ENCODE measurements at regions not wholly inside any gene's neighbourhood (a gene's known extent, or its start where the extent isn't known, plus 50 kb on each side); places are given as distances from the start of the nearest gene placed in this dataset.
"Not testable (repeated sequence)": the region's sequence is repeated elsewhere in the genome, so short reads cannot be mapped to it uniquely, and the experiment has no call there.

DNA sequence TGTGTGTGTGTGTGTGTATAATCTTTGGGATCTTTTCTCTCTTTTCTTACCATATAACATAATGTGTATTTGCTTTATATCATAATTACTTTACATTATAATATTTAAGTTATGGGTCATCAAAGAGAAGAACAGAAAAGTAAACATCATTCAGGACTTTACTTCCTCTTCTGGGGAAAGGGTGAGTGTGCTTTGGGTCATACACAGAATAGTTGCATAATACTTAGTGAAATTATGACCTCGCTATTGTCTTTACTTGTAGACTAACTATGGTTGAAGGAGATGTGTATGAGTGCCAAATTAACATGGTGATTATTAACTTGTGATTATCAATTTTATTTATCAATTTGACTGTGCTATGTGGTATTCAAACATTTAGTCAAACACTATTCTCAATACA, 1086.9 kb downstream of the DIPK2A start:
- TF ChIP-seq JUND (IDR thresholded peaks at IDR 0.05; ENCODE audit: low read depth) = no peak
- peak in 1 of 2 experiments; percentile 5 for DNase-seq (ENCODE audit: low read depth in 1 of 2, low spot score in 1 of 2)
- in situ Hi-C loops (cut with HindIII; ENCODE audit: low pct_unique_long_range_greater_than_20kb, low sequenced_read_pairs) = no loop called here

DNA sequence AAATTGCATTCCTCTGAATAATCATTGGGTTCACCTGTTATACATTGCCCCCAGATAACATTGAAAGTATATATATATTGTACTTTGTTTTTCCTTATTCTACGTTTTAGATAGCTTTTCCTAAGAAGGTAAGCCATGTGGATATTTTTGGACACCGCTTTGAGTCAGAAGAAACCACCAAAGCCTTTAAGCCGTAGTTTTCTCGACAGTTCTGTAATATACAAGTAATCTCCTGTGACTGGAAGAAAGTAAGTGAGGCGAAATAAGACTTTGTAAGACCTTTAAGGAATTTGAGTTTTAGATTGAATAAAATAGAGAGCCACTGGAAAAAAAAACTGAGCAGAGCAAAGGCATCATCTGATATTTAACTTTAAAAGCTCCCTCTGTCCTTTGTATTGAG, 1092.0 kb downstream of the DIPK2A start:
- TF ChIP-seq JUND (IDR thresholded peaks at IDR 0.05; ENCODE audit: low read depth) = no peak
- in situ Hi-C loops (cut with HindIII; ENCODE audit: low pct_unique_long_range_greater_than_20kb, low sequenced_read_pairs) = no loop called here
- no peak for DNase-seq (ENCODE audit: low read depth in 1 of 2, low spot score in 1 of 2)

DNA sequence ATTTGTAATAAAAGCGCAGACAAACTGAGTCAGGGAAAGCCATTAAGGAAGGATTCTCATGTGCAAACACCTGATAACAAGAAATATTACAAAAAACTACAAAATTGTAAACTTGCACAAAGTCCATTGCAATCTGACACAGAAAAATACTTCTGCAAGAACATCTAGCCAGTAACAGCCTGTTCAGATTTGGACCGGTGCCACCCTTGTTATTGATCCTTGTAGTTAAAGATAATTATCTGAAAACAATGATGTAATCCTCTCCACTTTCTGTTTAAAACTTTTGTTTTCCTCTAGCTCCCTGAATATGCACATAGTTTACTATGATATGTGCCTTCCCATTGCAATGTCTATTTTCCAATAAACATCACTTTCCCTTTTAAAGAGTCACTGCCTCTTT, 1090.2 kb downstream of the PLOD2 start:
- in situ Hi-C loops (cut with HindIII; ENCODE audit: low pct_unique_long_range_greater_than_20kb, low sequenced_read_pairs) = no loop called here
- peak in 1 of 2 experiments; percentile 44 for DNase-seq (ENCODE audit: low read depth in 1 of 2, low spot score in 1 of 2)
- TF ChIP-seq JUND (IDR thresholded peaks at IDR 0.05; ENCODE audit: low read depth) = no peak

DNA sequence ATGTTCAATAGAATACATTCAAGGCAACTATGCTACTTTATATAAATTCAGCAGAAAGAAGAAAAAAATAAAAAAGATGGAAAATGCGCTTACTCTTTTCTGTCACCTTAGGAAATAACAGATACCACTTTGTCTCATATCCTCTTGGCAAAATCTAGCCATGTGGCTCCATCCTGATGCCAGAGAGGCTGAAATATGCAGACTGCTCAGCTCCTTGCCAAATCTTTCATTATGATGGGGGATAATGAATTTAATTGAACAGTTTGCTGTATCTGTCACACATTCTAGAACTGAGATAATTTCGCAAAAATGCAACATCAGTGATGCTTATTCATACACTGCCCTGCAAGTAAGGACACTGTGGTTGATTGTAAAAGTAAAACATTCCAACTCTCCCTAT, 1081.5 kb downstream of the PLOD2 start:
- in situ Hi-C loops (cut with HindIII; ENCODE audit: low pct_unique_long_range_greater_than_20kb, low sequenced_read_pairs) = no loop called here
- no peak for DNase-seq (ENCODE audit: low read depth in 1 of 2, low spot score in 1 of 2)
- no peak for TF ChIP-seq JUND (IDR thresholded peaks at IDR 0.05; ENCODE audit: low read depth)

DNA sequence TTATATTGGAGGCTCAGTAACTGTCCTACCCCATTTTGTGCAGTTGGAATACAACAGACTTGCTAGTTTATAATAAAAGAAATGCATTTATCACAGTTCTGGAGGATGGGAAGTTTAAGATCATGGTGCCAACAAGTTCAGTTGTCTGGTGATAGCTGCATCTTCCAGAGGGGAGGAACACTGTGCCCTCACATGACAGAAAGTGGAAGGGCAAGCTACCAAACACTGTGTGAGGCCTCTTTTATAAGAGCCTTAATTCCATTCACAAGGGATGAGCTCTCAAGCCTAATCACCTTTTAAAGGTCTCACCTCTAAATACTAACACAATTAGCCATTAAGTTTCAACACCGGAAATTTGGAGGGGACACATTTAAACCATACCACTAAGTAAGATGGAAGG, 1073.9 kb downstream of the PLOD2 start:
- in situ Hi-C loops (cut with HindIII; ENCODE audit: low pct_unique_long_range_greater_than_20kb, low sequenced_read_pairs) = no loop called here
- no peak for DNase-seq (ENCODE audit: low read depth in 1 of 2, low spot score in 1 of 2)
- no peak for TF ChIP-seq JUND (IDR thresholded peaks at IDR 0.05; ENCODE audit: low read depth)

DNA sequence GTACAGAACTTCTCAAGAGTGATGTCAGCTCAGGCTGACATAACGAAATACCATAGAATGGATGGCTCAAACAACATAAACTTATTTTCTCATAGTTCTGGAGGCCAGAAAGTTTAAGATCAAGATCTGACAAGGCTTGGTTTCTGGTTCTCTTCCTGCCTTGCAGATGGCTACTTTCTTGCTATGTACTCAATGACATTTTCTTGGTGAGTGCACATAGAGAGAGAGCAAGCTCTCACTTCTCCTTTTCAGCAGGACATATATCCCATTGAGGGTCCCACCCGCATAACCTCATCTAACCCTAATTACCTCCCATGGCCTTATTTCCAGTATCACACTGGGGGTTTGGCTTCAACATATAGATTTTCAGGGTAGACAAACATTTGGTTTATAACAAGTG, 1072.1 kb downstream of the PLOD2 start:
- DNase-seq (ENCODE audit: low read depth in 1 of 2, low spot score in 1 of 2) = no peak
- in situ Hi-C loops (cut with HindIII; ENCODE audit: low pct_unique_long_range_greater_than_20kb, low sequenced_read_pairs) = no loop called here
- TF ChIP-seq JUND (IDR thresholded peaks at IDR 0.05; ENCODE audit: low read depth) = no peak

DNA sequence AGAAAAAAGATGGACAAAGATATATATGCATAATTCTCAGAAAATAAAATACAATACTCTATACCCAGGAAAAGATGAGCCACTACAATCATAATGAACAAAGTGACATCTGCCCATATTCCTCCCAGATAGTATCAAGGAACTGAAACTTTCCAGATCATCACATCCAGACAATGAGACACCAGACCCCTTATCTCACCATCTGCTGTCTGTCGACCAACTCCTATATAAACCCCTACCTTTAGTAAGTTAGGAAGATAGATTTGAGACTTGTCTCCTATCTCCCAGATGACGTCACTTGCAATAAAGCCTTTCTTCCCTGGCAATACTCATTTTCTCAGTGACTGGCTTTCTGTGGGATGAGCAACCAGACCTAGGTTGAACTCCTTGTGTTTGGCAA, 1071.6 kb downstream of the PLOD2 start:
- DNase-seq (ENCODE audit: low read depth in 1 of 2, low spot score in 1 of 2) = no peak
- in situ Hi-C loops (cut with HindIII; ENCODE audit: low pct_unique_long_range_greater_than_20kb, low sequenced_read_pairs) = no loop called here
- TF ChIP-seq JUND (IDR thresholded peaks at IDR 0.05; ENCODE audit: low read depth) = no peak

DNA sequence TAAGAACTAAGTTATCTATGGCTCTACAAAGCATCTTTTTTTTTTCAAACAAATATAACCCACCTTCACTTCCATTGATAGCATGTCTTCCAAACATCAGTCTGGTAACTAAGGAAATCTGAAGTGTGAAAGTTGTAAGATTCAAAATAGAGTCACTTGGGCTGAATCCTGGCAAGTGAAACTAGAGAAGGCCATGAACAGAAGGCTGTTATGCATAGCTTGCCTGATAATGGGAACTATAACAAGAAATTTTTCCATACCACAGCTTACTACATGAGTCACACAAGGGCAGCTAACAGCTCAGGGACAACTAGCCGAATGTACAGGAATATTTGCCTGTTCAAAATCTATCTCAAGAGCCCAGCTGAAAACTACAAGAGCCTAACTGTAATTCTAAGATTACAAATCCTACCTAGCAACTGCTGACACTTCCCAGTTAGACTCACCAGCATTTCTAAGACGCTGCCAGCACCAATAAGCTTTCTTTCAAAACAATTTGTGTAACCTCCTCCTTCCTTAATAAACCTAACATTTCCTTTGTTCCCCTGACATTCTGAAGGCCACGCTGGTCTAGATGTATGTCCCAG, 1066.5 kb downstream of the PLOD2 start:
- DNase-seq (ENCODE audit: low read depth in 1 of 2, low spot score in 1 of 2) = peak; percentile 43 to 75

DNA sequence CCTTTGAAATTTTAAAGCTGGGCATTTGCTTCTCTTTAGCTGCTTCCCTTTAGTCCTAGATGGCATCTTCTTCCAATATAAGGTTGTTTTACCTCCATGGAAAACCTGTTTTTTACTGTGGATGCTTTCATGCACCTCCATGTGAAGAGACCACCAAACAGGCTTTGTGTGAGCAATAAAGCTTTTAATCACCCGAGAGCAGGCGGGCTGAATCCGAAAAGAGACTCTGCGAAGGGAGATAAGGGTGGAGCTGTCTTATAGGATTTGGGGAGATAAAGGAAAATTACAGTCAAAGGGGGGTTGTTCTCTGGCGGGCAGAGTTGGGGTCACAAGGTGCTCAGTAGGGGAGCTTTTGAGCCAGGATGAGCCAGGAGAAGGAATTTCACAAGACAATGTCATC, 1049.8 kb downstream of the PLOD2 start:
- DNase-seq (ENCODE audit: low read depth in 1 of 2, low spot score in 1 of 2); in situ Hi-C loops (cut with HindIII; ENCODE audit: low pct_unique_long_range_greater_than_20kb, low sequenced_read_pairs): not testable (repeated sequence)

More for the DNA sequence above, 1066.5 kb downstream of the PLOD2 start:
- in situ Hi-C loops (cut with HindIII; ENCODE audit: low pct_unique_long_range_greater_than_20kb, low sequenced_read_pairs) = no loop called here
- no peak for TF ChIP-seq JUND (IDR thresholded peaks at IDR 0.05; ENCODE audit: low read depth)

DNA sequence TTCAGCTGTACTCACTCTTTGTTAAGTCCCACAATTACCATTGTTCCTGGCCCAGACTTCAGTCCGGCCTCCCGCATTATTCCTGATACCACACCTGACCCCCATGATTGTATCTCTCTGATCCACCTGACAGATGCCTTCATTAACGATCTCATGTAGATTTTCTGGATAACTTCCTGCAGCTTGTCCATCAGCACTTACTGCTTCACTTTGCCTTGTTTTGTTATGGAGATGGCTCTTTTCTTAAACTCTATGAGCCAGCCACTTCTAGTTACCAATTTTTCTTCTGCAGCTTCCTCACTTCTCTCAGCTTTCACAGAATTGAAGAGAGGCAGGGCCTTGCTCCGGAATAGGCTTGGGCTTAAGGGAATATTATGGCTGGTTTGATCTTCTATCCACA, 1044.2 kb downstream of the PLOD2 start:
- DNase-seq (ENCODE audit: low read depth in 1 of 2, low spot score in 1 of 2) = no peak
- TF ChIP-seq JUND (IDR thresholded peaks at IDR 0.05; ENCODE audit: low read depth) = no peak
- in situ Hi-C loops (cut with HindIII; ENCODE audit: low pct_unique_long_range_greater_than_20kb, low sequenced_read_pairs) = no loop called here

DNA sequence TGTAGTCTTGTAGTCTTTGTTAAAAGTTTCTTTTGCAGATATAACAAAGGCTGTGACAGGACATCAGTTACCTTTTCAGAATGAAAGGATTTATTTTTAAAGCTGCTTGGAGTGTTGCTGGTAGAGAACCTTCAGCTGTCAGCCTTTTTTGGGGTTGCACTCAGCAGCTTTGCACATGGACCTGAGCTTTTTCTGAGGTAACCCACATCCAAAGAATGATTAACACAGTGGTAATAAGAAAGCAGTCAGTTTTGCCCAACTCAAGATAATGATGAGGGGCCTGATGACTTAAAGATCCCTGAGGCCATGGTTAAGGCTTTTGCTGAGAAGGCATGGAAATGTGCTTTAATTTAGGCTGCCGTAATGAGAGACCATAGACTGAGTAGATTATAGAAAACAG, 1042.7 kb downstream of the PLOD2 start:
- DNase-seq (ENCODE audit: low read depth in 1 of 2, low spot score in 1 of 2) = no peak
- in situ Hi-C loops (cut with HindIII; ENCODE audit: low pct_unique_long_range_greater_than_20kb, low sequenced_read_pairs) = no loop called here
- no peak for TF ChIP-seq JUND (IDR thresholded peaks at IDR 0.05; ENCODE audit: low read depth)

DNA sequence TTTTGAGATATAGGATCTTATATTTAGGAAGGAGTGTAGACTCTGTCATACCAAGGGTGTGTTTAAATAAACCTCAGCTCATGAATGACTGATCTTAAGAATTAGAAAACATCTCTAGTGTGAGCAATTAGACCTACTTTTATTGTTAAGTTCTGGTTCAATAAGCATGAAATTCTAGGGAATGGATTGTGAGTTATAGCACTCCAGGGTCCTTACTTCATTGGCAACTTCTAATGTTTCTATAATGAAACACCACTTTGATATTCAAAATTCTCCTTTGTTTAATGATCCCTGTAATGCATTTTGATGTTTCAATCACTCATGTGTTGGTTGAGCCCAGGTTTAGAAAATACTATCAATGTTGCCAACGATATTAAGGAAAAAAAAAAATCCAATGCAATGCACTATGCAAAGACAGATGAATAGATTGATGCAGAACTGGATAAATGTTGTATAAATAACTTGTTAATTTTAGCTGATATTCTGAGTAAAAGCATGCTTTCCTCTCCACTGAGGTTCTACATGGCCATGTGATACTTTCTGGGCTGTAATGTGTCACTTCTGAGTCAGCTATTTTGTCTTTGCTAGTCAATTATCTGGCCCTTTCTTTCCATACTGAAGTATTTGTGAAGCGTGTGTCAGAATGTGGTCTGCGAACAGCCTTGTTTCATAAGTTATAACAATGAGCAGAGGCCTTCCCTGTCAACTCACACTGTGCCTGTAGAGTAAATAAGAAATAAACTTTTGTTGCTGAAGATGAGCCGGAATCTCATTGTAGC, 1035.9 kb downstream of the PLOD2 start:
- no peak for TF ChIP-seq JUND (IDR thresholded peaks at IDR 0.05; ENCODE audit: low read depth)
- DNase-seq (ENCODE audit: low read depth in 1 of 2, low spot score in 1 of 2) = no peak
- in situ Hi-C loops (cut with HindIII; ENCODE audit: low pct_unique_long_range_greater_than_20kb, low sequenced_read_pairs) = no loop called here

DNA sequence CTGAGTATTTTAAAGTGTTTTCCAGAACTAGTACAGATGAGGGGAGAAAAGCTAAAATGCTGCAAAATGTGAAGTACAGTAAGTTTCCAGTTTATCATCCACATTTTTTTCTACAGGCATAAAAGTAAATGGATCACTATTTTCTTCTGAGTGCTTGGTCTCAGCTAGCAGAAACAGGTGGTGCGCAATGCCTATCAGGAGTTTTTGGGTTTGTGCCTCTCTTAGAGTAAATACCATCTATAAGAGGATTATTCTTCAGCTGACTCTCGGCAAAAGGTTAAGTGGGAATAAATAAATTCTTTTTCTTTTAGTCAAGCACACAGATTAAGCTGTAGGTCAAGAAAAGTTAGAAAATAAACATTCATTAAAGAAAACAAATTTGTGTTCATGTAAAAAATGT, 1027.7 kb downstream of the PLOD2 start:
- no peak for DNase-seq (ENCODE audit: low read depth in 1 of 2, low spot score in 1 of 2)
- TF ChIP-seq JUND (IDR thresholded peaks at IDR 0.05; ENCODE audit: low read depth) = no peak
- in situ Hi-C loops (cut with HindIII; ENCODE audit: low pct_unique_long_range_greater_than_20kb, low sequenced_read_pairs) = no loop called here

DNA sequence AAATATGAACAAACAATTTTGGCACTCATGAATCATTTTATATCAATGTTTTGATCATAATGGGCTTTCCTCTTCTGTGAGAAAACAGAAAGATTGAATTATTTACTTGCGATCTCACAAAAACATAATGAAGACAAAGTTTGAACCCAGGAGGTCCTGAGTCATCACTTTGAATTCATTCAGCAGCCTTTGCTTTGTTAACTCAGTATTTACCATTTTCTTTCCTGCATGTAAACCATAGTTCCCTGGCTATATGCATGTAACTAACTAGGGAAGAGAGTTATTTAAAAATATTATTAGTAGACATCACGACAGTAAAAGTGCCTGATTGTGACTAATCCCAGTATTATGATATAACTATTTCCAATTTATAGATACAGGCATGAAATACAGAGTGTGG, 1026.2 kb downstream of the PLOD2 start:
- in situ Hi-C loops (cut with HindIII; ENCODE audit: low pct_unique_long_range_greater_than_20kb, low sequenced_read_pairs) = no loop called here
- TF ChIP-seq JUND (IDR thresholded peaks at IDR 0.05; ENCODE audit: low read depth) = no peak
- no peak for DNase-seq (ENCODE audit: low read depth in 1 of 2, low spot score in 1 of 2)
